Islet precursor cell (in vitro differentiated cells): ENCODE measurements at regions not wholly inside any gene's neighbourhood (a gene's known extent, or its start where the extent isn't known, plus 50 kb on each side); places are given as distances from the start of the nearest gene placed in this dataset.
"Not testable (repeated sequence)": the region's sequence is repeated elsewhere in the genome, so short reads cannot be mapped to it uniquely, and the experiment has no call there.

Experiments
- DNase-seq: peaks from one replicate; pipeline ENCODE4 v3.0.0-alpha.2; 2018

DNA sequence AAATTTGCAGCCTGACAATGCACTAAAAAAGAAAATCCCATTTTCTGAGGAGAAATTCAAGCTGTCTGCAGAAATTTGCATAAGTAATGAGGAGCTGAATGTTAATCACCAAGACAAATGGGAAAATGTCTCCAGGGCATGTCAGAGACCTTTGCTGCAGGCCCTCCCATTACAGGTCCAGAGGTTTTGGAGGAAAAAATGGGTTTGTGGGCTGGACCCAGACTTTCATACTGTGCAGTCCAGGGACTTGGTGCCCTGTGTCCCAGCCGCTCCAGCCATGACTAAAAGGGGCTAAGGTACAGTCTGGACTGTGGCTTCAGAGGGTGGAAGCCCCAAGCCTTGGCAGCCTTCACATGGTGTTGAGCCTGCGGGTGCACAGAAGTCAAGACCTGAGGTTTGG is 209.8 kb upstream of the PRICKLE2 start:
- DNase-seq, result not testable (repeated sequence)

DNA sequence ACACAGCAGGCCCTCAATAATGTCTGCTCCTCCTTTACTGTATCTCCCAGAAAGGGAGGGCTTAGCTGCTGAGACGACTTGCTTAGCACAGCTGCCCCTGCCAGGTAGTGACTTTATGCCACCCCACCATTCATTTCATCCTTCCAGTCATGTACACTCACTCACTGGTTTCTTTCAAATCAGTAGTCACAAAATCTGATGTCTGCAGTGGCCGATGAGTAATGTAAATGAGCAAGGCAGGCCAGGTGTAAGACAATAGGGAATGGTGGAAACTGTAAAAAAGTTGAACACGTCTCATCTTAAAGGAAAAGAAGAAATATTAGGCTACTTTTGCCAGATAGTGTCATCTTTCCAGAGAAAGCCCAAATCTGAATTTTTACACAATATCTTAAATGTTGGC is 207.6 kb upstream of the PRICKLE2 start:
- no peak for DNase-seq

DNA sequence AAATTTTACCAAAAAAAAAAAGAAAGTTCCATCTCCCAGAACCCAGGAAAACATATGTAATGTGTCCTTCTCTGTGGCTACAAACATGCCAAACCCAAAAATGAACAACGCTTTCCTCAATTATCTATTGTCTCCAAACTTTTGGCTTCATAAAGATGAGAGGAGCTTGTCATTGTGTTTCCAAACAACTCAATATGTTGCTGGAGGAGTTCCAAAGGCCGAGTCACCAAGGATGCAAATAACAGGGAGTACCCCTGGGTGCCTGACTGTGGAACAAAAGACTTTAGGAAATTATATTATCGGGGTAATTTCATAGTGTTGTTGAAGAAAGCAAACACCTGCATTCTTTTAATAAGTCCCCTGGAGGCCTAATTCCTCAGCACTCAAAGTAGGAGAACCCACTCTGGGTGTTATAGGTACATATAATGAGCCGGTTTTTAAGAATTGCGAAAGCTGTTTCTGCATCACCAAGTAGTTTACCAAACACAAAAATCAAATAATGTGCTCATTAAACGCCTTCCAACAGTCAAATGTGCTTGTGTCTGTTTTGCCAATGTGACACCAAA is 206.3 kb upstream of the PRICKLE2 start:
- no peak for DNase-seq

DNA sequence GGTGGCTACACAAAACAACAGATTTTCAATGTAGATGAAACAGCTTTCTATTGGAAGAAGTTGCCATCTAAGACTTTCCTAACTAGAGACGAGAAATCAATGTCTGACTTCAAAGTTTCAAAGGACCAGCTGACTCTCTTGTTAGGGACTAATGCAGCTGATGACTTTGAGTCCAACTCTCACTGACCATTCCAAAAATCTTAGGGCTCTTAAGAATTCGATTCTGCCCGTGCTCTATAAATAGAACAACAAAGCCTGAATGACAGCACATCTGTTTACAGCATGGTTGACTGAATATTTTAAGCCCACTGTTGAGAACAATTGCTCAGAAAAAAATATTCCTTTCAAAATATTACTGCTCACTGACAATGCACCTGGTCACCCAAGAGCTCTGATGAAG is 202.4 kb upstream of the PRICKLE2 start:
- no peak for DNase-seq

DNA sequence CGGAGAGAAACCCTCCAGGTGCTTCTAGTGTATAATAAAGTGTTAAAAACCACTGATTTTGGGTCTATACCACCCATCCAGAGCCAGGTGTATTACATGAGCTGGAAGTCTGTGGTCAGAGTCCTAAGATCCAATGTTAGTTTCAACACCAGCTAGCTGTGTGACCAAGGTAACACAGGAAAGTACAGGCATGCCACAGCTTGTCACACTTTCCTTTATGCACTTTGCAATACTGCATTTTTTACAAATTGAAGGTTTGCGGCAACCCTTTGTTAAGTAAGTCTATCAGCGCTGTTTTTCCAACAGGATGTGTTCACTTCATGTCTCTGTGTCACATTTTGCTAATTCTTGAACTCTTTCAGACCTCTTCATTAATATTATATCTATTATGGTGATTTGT is 201.3 kb upstream of the PRICKLE2 start:
- DNase-seq, result no peak

DNA sequence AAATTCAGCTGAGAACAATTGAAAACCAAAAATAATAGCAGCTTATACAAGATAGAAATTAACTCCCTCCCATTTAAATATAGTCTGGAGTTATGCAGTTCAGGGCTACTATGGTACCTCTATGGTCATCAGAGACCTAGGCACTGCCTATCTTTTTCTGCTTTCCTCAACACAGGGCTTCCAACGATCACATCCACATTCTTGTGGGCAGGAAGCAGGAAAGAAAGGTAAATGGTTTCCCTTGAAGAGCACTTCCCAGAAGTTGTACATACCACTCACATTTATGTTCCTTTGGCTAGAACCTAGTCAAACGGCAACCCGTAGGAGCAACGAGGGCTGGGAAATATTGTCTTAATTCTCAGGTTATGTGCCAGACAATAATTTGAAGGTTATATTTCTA is 197.7 kb upstream of the PRICKLE2 start:
- no peak for DNase-seq

DNA sequence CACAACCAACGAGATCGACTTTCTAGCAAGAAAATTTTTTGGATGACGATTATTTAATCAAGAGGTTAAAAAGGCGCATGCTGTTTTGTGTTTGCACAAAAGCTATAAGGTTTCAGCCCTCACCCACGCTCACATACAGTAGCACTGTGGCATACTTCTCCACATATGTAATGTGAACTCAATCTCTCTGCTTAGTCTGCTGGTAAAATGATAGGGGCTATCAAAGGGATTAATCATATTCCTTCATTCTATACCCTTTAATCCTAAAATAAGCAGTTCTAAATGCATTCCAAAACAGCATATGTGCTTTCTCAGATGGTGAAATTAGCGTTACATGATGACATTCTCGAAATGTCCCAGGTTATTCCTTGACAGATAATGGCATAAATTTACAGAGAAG is 196.9 kb upstream of the PRICKLE2 start:
- DNase-seq, result no peak

DNA sequence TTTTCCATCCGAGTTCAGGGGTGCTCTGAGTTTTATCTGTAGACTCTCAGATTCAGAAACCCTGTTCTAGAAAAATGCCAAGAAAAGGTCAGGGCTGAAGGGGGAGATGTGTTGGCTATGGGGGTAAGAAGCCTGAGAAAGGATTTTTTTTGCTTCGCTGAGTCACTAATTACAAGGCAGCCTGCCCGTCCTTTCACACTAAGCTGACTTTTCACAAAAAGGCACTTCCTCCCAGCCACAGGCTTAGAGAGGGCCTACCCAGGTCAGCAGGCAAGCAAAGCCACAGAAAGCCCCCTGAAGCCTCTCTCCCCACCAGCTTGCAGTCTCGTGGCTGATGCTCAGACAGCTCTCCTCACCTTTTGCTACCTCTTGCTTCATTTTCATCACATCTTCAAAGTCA is 192.6 kb upstream of the PRICKLE2 start:
- DNase-seq, result peak; percentile 86

DNA sequence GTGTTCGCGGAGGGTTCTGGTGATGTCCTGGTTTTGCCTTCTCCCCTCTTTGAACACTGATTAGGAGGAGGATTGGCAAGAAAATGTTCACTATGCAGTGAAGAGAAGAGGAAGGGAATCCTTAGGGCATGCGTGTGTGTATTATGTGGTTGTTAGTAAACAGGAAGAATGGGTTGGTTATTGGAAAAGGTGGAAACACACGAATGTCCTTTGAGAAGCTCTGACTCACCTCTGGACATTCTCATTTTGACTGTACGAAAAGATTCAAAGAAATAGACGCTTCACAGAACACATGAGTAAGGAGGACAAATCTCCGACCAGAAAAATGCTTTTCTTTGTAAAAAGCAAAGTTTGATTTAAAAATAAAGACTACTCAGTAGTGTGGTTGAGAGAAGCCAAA is 188.8 kb upstream of the PRICKLE2 start:
- DNase-seq, result no peak

DNA sequence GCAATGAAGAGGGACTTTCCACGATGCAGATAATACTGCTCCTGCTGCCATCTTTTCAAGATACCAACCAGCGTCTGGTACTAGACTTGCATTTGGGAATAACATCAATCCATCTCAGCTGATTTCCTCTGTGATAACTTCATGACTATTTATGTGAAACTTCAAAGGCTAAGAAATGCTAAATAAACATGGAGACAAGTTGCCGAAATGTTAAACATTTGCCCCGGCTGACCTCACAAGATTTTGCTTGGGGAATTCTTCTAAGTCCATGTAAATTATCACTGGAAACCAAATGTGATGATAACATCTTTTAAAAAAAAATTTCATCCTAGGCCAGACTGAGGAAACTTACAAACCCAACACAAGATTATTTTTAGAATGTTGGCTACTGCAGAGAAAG is 185.8 kb upstream of the PRICKLE2 start:
- DNase-seq, result no peak

DNA sequence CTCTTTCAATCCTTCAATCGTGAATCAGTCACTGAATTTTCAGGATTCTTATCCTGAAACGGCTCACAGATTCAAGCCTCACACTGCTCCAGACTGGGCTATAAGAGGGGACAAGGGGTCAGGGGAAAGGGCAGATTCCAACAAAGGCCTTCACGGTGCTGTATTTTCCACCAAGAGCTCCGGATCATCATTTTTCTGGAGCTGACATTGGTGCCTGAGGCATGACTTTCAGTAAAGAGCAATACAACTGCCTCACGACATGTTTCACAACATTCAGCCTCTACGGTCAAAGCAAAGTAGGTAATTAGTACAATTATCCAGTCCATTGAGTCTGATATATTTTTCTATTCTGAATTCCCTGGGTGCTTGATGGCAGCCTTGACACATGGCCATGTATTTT is 185.0 kb upstream of the PRICKLE2 start:
- DNase-seq, result no peak

DNA sequence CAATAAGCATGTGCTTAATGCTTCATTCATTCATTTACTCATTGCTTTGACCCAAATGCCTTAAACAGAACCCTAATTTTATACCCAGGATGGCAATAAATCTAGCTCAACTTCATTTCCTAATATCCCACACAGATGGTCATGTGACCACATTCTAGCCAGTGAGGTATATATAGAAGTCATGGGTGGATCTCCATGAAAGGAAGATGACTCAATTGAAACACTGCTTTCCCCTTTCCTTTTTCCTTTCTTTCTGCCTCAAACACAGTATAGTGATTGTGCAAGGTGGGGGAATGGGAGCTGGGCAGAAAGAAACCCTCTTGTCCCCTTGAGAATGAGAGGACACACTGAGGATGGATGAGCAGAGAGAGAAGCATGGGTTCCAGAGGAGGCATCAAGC is 183.5 kb upstream of the PRICKLE2 start:
- no peak for DNase-seq

DNA sequence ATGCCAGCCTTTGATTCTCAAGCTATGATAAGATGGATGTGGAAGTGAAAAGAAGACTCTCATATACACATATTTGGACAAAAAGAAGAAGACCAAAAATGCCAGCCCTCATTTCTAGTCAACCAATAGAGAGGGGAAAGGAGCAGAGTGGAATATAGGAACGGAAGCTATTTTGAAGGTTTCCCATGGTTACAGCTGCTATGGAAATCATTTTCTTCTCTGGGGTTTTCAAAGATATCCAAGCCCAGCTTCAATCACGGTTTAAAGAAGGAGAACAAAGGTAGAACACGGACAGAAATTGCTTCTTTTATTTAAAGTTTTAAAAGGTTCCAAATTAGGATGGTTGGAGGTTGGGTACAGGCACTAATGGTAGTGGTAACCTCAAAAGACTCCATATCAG is 181.0 kb upstream of the PRICKLE2 start:
- no peak for DNase-seq

DNA sequence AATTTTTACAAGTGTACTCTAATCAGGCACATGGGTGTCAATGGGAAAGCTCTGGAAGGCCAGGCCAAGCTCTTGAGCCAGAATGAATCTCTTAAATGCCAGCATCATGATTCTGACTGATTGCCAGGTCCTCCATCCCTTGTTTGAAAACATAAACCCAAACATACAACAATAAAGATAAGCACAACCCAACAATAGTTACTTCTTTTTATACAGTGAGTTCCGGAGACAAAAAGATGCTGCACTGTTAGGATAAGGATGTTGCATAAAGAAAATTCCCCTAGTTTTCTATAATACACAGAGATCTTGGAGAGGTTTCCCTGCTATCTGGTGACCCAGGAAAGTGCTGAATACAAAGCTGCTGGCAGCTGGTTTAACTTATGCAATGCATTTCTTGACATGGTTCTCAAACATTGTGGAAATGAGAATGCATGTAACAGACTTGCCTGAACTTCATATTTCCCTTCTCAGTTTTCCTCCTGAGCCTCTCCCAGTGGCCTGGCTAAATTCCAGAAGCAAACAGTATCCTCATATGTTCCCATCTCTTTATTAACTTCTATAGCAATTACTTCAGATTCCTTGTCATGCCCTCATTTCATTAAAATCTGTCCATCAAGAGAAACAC is 180.1 kb upstream of the PRICKLE2 start:
- DNase-seq, result no peak

DNA sequence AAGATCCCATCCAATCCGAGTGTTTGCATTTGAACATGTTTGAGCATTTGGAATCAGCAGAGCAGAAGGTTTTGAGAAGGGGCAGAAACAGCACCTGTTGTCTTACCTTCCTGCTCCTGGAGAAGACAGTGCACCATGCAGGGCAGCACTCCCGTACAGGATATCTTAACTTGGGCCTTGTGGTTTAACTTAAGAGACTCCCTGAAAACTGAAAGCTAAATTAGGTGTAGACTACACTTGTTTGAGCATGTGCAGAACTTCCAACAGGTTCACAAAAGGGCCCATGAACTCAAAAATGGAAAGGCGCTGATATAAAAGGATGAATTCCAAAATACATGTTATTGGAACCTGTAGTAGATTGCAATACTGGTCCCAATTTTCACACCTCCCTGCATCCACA is 175.4 kb upstream of the PRICKLE2 start:
- no peak for DNase-seq

DNA sequence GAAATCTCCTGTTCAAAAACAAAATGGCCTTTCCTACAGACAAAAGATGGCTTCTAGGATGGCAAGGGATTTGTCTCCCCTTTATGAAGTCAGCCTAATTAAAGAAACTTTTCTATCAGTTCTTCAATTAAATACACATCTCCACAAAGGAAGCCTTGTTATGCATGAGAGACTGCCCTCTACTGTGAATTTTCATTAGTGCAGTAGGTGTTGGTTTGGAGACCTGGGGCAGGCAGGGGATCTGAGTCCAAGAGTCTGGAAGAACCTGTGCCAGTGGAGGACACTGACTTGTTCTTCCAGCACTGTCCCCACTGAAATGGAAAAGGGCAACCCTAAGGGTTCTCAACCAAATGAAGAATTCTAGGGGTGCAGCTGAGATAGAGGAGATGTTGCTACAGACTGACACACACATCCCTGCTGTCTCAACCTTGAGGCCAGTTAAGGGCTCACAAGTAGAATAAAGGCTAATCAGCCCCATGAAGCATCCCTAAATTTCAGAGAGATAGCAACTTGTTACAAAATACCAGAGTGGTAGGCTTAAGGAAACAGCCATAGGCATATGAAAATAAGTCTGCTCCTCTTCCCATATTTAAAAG is 174.0 kb upstream of the PRICKLE2 start:
- DNase-seq, result peak; percentile 71

DNA sequence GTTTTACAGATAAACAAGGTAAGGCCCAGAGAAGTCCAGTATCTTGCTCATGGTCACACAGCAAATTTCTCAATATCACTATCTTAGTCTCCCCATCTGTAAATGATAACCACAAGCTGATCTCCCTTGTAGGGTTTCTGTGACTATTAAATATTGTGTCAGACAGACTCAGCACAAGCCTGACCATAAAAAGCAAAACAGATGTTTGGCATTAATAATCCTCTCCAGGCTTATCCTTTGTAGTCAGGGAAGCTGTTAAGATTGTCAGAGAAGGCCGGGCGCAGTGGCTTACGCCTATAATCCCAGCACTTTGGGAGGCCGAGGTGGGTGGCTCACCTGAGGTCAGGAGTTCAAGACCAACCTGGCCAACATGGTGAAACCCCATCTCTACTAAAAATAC is 173.2 kb upstream of the PRICKLE2 start:
- no peak for DNase-seq

DNA sequence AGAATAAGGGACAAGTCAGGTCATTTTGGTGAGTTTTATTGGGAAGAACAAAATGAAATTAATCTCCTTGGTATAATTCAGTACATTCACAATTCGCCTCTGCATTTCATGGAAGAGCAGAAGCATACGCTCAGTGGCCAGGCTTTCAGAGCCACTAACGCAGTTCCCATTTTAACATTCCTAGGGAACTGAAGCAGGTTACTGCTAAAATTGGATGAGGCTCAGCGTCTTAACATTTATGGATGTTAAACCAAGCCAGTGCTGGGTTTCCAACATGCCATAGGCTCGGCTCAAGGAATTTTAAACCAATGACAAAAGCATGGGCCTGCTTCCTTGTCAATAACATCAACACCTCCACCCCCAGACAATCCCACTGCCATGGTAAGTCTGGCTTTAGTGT is 172.7 kb upstream of the PRICKLE2 start:
- DNase-seq, result no peak

DNA sequence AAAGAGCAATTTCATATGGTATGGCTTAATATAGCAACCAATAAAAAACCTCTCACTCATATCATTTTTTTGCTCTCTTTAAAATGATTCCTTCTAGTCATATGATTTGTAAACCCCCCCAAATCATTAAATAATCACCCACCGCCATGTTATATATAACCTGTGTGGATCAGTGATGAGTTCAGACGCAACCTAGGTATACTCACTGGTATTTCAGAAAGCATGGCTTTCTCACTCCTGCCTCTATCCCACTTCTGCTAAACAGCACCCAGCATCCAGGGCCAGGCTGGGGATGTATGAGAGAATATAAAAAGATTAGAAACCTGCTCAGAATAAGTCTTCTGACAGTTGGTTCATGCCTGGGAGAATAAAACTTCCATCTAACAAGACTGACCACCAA is 172.3 kb upstream of the PRICKLE2 start:
- no peak for DNase-seq

DNA sequence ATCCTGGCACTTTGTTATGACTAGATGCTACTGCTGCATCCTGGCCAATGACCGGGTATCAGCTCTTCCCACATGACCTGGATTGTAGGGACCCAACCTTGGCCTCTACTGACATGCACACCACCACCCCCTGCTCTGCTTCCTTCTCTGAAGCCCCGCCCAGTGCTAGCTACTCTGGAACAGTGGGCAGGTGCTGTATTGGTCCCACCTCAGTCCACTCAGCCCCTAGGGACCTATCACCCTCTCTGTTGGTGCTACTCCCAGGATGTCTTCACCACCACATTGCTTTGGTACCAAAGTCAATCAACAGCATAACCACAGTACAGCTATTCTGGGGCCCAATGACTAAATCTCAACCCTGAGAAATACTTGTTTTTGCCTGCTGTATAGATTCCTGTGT is 170.2 kb upstream of the PRICKLE2 start:
- DNase-seq, result no peak

DNA sequence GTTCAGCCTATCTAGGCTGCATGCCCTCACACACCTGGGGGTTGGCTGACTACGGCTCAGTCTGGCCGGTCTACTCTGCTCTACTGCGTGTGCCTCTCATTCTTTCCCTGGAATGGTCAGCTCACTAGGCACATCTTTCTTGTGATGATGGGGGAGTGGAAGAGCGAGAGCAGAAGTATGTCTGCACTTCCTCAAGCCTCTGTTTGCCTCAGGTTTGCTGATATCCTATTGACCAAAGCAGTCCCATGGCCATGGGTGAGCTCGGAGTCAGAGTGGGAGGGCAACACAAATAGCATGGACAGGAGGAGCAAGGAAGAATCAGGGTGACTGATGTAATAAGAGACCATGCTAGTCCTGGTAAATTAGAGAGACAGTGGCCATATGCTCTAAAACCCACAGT is 167.9 kb upstream of the PRICKLE2 start:
- DNase-seq, result no peak

DNA sequence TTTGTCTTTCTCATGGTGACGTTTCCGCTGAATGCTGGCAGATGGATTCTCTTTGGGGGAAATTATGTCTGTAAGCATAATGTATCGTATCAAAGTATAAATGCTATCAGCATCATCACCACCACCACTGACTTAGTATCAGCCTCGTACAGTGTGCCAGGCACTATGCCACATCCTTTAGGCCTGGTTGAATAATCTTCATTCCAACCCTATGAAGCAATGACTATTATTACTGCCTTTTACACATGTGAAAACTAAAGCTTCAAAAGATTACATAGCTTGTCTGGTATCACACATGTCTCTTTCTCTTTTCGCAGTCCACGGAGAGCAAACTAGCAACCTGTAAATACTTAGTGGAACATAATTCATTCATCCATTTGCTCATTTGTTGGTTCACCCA is 166.7 kb upstream of the PRICKLE2 start:
- DNase-seq, result no peak

DNA sequence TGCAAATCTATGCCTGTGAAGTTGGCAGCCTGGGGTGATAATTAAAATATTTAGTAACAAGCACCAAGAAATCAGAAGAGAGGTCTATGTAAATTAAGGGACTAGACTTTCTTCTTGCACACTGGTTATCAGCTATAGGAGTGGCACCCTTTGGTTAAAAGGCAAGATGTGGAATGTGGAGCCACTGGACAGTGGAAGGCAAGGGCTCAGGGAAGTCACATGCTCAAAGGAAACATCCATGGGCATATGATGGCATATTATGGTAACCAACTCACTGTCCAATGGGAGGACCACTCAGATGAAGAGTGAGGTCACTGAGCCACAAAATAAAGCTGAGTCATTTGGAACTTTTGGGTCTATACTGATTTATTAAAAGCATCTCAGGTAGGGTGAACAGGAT is 165.6 kb upstream of the PRICKLE2 start:
- DNase-seq, result no peak

DNA sequence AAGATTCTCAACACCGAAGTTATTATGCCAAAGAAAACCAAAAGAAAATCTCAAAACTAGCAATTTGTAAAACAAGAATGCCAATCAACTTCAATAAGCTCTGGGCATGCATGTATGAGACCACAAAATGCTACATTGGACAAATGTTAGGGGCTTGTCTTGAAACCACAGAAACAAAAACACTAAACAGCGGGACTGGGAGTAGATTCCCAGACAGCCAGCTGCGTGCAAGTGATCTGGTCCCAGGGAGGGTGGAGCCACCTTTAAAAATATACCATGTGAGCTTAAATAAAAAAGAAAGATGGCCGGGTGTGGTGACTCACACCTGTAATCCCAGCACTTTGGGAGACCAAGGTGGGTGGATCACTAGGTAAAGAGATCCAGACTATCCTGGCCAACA is 163.6 kb upstream of the PRICKLE2 start:
- DNase-seq, result no peak

DNA sequence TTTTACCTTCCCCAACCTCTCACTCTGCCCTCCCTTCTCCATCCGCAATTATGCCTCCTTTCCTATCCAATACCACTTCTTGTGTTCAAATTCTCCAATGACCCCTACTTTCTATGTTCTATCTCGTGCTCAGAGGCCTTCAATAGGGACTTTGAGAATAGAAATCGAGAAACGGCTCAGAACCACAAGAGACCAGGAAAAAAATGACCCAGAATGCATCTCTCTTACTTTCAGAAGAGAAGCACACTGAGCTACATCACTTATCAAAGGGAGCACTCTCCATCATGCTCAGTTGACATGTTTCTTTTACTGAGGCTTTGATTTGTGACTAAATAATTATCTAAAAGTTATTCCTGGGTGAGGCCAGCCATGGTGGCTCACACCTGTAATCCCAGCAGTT is 162.4 kb upstream of the PRICKLE2 start:
- DNase-seq, result no peak
